ENCODE measurements at regions not wholly inside any gene's neighbourhood (a gene's known extent, or its start where the extent isn't known, plus 50 kb on each side); places are given as distances from the start of the nearest gene placed in this dataset.
A peak's percentile ranks its signal among the peaks of the same experiment; 100 is the strongest.
"Not testable (repeated sequence)": the region's sequence is repeated elsewhere in the genome, so short reads cannot be mapped to it uniquely, and the experiment has no call there.

DNA sequence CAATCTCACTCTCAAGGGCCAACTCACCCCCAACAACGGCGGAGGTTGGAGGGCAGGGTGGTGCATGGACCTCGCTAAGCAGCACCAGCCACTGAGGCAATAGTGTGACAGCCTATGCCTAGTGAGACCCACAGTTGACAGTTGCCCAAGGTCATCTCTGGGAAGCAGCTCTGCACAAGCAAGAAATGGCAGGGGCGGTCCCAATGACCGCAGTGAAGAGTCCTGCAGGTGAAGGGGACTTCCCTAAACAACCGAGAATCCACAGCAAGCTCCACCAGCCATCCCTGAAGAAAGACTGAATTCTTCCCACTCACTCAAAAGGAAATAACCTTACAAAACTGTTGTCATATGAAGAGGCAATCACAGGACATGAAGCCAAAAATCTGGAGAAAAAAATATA is 313.4 kb upstream of the ID2 start:
- ATAC-seq (no peak), DNase-seq (ENCODE audit: low spot score) (no peak)
- intact Hi-C loops (cut with DNase I), result no loop called here

DNA sequence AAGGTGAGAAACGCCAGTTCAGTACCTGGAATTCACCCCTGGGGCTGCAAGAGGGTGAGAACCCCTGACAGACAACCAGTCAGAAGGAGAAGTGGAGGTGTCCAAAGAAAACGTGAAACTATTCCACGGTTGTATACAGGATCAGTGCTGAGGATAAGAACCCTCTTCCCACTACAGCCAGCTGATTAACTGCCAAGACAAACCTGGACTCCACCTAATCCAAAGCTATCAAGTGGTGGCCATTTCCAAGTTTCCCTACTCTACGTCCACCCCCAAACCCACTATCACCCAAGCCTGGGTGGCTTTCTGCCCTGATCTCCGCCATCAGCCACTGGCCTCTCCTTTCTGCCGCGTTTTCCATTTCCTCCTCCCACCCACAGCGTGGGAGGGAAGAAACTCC is 312.3 kb upstream of the ID2 start:
- DNase-seq (ENCODE audit: low spot score) (no peak), ATAC-seq (no peak)
- intact Hi-C loops (cut with DNase I), result no loop called here

DNA sequence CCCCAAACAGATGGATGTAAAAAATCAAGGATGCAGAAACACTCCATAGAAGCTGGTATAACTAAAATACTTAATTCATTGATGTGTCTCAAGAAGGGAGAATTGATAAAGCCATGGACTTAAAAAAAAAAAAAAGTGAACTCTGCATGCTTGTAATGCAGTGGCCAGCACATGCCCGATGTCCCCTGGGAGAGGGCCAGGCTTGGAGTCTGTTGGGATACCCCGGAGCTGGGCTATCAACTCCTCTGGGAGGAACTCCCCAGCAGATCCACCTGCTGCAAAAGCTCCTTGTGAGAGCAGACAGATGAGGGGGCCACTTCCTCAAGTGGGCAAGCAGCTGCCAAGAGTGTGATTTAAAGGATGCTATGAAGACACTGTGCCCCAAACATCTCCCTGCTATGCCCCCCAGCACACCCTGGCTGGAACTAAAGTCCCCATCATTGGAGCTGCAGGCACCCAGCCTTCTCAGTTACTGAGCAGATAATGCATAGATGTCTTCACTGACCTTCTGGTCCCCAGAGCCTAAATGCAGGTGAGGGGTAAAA is 311.5 kb upstream of the ID2 start:
- DNase-seq (ENCODE audit: low spot score) (no peak), ATAC-seq (no peak)
- intact Hi-C loops (cut with DNase I), result no loop called here

DNA sequence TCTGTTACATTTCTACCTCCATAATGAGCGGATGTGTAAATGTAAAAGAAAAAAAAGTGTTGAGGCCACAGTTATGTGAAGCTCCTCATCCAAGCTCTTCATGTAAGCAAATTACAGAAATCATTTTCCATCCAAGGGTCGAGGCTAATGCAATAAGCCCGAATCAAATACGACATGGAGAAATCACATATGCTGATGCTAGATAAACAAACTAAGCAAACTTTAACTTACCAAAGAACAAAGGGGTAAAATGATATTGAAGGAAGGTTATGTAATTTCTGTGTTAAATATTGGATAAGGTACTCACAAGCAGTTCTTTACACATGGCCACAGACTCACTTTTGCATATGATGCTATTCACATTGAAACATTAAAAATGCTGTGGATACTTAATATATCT is 310.2 kb upstream of the ID2 start:
- DNase-seq (ENCODE audit: low spot score) (no peak), ATAC-seq (no peak)
- intact Hi-C loops (cut with DNase I), result no loop called here

DNA sequence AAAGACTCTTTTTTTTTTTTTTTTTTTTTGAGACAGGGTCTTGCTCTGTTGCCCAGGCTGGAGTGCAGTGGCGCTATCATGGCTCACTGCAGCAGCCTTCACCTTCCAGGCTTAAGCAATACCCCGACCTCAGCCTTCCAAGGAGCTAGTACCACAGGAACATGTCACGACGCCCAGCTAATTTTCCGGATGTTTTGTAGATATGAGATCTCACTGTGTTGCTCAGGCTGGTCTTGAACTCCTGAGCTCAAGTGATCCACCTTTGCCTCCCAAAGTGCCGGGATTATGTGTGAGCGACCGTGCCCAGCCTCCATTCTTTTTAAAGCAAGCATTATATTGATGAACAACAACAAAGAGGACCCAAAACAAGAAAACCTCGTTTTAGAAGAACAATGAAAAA is 307.1 kb upstream of the ID2 start:
- no peak for DNase-seq (ENCODE audit: low spot score)

DNA sequence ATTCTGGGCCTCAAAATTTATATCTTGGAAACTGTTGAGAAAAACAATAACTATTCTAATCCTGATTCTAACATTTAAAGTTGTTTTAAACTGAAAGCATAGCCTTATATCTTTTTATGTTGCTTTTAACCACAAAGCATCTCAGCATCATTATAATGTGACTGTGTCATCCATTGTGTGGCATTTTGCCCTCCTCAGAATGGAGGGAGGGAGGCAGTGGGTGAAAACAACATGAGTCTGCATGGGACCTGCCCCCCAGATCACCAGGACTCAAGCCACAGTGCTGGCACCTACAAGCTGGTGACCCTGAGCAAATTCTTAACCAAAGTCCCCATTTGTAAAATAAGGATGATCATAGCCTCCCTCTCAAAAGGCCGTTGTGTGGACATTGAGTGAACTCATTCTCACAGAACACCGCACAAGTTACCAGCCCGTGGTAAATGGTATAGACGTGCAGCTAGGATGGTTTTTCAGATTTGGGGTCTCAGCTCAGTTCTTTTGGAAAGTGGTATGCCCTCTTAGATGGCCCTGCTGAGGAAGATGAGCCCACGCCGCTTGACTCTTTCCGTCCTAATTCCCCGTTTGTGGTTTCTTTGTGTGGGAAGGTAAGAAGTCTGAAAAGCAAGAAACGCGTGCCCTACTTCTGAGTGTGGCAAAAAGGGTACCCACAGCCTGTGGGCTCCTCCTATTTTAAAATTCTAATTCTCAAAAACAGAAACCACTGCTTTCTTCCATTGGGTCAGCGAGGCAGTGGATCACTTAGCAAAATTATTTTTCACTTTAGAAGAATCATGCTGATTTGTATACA is 305.0 kb upstream of the ID2 start:
- intact Hi-C loops (cut with DNase I), result no loop called here

More for the DNA sequence above, 307.1 kb upstream of the ID2 start:
- ATAC-seq, result no peak
- intact Hi-C loops (cut with DNase I), result no loop called here

DNA sequence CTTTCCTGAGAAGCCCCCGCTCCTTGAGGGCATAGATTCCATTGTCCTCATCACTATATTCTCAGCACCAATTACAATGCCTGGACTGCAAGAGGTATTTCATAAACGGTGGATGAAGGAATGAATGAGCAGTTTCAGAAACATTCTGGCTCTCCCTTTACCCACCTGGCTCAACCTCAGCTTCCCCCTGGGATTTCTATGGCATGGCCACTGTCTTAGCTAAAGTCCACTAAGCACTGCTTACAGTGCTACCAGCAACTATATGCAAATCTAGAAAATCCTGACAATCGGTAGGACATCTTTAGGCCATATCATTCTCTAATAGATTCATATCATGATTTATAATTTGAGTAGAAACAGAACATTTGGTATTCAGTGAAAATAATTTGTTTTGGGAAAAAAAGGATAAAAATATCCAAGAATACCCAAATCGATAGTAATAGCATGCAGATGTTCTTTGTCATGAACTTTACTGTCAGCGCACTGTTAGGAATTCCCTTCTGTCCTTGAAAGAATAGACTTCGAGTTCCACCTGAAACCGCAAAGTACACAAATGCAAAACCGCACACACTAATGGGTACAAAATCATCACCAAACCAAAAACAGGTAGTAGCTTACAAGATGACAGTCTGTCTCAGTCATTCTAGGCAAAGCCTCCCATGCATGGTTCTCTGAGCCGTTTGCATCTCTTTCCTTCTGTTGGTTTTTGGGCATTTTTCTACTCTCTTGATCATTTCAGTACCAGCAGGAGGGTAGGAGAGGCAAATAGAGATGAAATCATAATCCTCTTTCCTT is 303.6 kb upstream of the ID2 start:
- intact Hi-C loops (cut with DNase I), result no loop called here
- no peak for DNase-seq (ENCODE audit: low spot score)
- ATAC-seq, result no peak

More for the DNA sequence above, 305.0 kb upstream of the ID2 start:
- DNase-seq (ENCODE audit: low spot score) (no peak), ATAC-seq (no peak)

DNA sequence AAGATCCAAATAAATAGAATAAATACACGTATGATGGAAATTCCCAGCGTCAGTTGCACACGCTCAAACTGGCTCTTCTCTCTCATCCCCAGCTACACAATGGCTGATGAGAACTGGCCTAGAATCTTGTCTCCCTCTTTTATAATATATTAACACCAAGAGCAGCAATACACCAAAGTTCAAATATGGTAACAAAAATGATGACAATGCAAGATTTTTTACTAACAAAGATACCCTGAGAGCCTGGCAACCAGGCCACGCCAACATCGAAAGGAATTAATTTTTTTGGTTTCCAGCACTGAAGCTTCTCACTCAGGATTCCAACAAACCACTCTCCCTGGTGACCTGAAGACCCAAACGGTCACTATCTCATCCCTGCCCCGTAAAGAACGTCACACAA is 302.7 kb upstream of the ID2 start:
- intact Hi-C loops (cut with DNase I), result no loop called here
- ATAC-seq, result no peak
- no peak for DNase-seq (ENCODE audit: low spot score)

DNA sequence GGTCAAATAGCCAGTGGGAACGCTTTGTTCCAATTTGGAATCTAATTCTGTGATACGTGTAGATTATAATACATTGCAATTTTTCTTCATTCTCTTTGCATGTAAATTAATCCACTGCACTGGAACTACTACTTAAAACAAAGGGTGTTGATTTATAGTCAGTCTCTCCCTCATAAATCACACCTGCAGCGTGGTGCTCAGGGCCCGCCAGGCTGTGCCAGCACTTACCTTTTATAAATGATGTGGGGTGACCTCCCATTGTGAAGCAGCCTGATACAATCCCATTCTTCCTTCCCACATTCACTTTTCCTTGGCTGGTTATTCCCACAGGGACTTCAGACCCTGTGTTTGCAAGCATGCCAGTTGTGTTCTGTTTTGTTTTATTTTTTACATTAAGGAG is 302.3 kb upstream of the ID2 start:
- intact Hi-C loops (cut with DNase I), result no loop called here

DNA sequence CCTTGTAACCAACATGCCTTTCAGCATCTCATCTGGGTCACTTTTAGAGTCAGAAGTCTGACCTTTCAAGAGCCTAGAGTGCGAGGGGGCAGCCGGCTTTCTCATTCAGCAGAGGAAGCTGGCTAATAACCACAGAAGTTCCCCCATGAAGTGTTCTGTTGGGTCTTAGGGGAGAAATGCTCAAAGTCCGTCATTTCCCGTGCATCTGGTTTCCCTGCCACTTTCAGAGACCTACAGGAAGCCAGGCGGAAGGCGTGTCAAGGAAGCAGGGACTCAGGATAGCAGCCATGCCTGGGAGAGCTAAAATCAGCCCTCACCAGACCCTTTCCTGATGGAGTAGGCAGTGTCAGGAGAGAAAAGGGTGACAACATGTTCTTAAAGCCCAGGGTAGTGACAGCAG is 301.8 kb upstream of the ID2 start:
- DNase-seq (ENCODE audit: low spot score), result no peak
- intact Hi-C loops (cut with DNase I), result no loop called here
- ATAC-seq, result peak; percentile 50

More for the DNA sequence above, 302.3 kb upstream of the ID2 start:
- no peak for ATAC-seq
- no peak for DNase-seq (ENCODE audit: low spot score)

DNA sequence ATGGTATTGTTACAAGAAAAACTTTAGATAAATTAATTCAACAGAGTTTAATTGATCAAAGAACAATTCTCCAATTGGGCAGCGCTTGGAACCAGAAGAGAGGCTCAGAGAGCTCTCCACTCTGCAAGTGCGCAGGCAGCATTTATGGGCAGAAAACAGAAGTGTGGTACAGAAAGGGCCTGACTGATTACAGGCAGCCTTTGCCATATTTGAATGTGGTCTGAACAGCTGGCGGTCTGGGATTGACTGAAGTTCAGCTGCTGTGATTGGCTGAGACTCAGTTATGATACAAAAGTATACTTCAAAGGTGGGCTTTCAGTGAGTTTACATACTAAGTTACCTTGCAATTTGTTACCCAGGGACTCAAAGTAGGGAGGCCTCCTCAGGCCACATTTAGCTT is 301.3 kb upstream of the ID2 start:
- no peak for ATAC-seq
- intact Hi-C loops (cut with DNase I), result no loop called here
- DNase-seq (ENCODE audit: low spot score), result no peak

DNA sequence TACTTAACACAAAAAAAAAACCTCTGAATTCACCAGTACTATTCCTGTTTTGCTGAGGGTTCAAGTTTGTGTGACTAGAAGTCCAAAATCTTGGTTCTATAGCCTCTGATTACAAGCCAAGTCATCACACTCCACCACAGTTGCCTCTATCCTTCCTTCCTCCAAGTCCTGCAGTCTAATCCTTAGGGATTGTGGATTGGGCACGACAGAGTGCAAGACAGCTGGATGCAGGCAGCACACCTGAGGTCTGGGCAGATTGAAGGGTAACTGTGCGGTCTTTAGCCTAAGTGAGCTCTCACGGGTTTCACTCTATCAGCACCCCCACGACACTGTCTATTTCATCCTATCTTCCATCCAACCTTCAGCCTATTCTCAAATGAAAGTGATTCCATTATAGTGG is 299.4 kb upstream of the ID2 start:
- DNase-seq (ENCODE audit: low spot score), result no peak
- no peak for ATAC-seq
- intact Hi-C loops (cut with DNase I), result no loop called here

DNA sequence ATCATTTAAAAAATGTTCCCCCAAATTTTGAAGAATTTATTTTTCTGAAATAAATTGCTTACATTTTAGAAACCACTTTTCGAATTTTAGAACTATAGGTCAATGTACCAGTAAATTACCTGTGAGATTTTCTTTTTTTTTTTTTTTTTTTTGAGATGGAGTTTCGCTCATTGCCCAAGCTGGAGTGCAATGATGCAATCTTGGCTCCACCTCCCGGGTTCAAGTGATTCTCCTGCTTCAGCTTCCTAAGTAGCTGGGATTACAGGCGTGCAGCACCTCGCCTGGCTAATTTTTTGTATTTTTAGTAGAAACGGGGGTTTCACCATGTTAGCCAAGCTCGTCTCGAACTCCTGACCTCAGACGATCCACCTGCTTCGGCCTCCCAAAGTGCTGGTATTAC is 295.1 kb upstream of the ID2 start:
- ATAC-seq; intact Hi-C loops (cut with DNase I): not testable (repeated sequence)

DNA sequence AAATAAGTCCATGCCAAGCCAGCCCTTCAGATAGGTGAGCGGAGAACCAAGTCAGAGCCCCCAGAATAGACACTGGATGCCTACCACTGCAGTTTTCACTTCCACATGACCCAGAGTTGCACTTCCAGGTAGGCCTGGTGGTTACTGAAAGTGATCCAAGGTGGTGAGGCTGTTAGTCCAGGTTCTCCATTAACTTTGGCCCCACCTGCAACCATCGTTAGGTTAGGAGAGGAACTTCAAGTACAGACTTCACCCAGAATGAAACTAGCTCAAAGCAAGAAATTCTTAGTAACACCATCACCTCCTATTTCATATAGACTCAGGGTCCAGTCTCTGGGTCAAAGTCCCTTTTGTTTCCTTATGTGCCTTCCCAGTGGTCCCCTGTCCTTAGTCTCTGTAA is 293.1 kb upstream of the ID2 start:
- ATAC-seq (no peak), DNase-seq (ENCODE audit: low spot score) (no peak)

More for the DNA sequence above, 295.1 kb upstream of the ID2 start:
- not testable (repeated sequence) for DNase-seq (ENCODE audit: low spot score)

DNA sequence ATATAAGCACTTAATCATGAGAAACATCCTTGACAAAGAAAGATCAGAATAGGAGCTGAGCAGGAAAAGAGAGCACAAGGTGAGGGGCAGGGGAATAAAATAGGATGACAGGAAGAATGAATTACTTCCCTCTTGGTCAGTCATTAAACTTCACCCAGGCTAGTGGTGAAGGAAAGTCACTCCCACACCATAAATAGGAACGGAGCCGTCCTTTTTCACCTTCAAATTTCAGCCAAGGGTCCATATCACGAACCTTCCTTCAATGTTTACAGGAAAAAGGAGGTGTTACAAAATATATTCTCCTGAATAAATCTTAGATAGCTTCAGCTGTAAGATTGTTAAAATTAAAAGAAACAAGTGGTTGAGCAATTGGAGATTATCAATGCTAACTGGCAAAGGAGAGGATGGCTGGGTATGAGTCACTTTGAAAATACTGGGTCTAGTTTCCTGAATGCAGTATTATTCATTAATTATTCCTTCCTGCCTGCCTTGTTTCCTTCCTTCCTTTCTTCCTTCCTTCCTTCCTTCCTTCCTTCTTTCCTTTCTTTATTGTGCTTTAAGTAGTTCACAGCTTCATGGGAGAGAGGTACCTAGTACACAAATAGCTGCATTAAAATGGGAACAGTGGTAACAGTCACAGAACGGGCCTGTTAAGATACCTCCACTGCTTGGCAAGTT is 292.3 kb upstream of the ID2 start:
- no peak for DNase-seq (ENCODE audit: low spot score)
- no peak for ATAC-seq
- intact Hi-C loops (cut with DNase I), result no loop called here

More for the DNA sequence above, 293.1 kb upstream of the ID2 start:
- intact Hi-C loops (cut with DNase I), result no loop called here

DNA sequence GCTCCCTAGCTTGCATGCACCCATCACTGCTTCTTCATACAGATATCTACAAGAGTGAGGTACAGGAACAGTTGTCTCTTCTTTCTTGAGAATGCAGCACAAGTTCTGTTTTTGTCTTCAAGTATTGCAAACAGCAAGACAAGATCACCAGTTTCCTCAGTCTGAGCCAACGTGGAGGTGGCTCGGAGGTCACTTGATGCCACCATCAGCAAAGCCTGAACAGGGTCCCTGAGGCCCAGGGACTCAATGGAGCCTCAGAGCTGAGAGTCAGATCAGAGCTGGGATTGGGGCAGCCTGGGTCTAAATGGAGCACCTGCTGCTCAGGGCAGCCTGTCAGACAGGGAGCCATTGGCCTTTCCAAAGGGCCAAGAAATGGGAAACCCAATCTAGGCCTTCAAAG is 290.7 kb upstream of the ID2 start:
- ATAC-seq (no peak), DNase-seq (ENCODE audit: low spot score) (no peak)
- intact Hi-C loops (cut with DNase I), result no loop called here

DNA sequence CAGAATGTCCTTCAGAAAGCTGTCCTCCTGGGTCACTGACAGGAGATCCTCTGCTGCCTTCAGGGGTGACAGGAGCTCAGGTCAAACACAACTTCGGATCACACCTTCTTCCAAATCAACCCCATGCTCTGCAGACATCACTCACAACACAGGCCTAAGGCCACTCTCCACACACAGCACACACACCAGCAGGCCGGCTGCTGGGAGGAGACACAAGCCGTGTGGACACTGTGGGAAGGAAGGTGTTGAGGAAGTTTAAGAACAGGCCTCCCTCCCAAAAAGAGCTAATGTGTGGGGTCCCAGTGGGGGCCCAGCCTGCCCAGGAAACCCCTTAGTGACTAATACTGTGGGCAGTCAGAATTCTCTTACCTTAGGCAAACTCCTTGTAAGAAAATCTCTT is 290.3 kb upstream of the ID2 start:
- intact Hi-C loops (cut with DNase I), result no loop called here
- DNase-seq (ENCODE audit: low spot score) (no peak), ATAC-seq (no peak)

DNA sequence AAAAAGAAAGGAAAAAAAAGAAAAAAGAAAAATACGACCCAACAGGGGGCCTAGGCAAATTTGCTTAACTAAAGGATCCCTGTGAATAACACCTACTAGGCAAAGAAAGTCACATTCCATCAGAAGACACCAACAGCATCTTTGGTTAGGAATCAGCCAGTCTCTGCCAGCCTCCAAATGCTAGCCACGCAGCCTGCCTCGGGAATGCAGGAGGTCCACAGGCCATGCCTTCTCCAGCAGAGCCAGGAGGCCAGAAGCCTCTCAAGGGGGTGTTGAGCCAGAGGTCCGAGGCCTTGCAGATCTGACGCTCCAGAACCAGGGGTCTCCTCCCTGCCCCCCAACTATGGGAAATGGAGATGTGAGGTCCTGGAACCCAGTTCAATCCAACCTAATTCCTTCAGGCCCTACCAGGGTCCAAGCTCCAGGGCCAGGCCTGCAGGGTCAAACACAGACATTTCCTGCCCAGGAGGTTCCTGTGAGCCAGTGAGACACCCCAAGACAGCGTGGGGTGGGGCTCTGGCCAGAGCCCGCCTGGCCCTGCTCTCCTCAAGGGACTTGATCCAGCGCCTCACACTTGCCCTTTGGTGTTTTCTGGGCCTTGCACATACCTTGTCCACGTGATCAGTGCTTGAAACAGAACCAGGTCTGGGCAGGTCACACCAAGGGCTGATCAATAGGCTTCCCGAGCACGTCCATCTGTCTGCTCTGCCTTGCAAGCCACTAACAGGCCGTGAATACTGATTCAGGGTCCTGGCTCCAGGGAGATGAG is 289.6 kb upstream of the ID2 start:
- intact Hi-C loops (cut with DNase I), result no loop called here
- no peak for ATAC-seq
- no peak for DNase-seq (ENCODE audit: low spot score)

DNA sequence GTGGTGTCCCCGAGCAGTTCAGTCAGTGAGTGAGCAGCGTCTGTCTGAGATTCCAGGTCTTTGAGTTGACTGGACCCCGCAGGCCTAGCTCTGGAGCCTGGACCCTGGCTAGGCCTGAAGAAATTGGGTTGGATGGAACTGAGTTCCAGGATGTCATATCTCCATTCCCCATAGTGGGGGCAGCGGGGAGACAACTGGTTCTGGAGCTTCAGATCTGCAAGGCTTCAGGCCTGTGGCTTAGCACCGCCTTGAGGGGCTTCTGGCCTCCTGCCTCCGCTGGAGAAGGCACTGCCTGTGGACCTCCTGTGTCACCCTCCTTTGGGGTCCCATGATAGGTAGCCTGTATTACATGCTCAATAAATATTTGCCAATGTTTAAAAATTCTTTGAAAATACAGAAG is 288.4 kb upstream of the ID2 start:
- DNase-seq (ENCODE audit: low spot score) (no peak), ATAC-seq (no peak)
- intact Hi-C loops (cut with DNase I), result no loop called here
